Right forelimb (tissue), 1 donor: ENCODE measurements at regions not wholly inside any gene's neighbourhood (a gene's known extent, or its start where the extent isn't known, plus 50 kb on each side); places are given as distances from the start of the nearest gene placed in this dataset.
"Not testable (repeated sequence)": the region's sequence is repeated elsewhere in the genome, so short reads cannot be mapped to it uniquely, and the experiment has no call there.

Experiments
- DNase-seq: peaks from one replicate; pipeline ENCODE4 v3.0.0-alpha.2; 2018

DNA sequence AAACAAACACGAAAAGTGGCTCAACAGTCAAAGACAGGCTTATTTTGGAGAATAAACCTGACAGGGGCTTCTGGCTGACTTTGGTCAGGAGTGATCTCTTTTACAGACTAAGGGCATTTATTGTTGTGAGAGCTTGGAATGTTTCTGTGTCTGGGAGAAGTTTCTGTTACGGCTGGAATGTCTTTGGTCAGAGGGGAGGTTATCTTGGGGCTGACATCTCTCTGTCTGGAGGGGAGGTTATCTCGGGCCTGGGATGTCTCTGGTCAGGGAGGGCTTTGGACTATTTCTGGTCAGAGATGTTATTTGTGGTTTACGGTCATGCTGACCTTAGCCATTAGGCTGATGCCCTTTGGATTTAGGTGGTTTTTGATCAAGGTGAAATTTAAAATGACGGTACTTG lies 345.5 kb upstream of the FSIP2 start:
- DNase-seq = no peak

GRCh38 chr2:185402474-185402873 lies 336.1 kb upstream of the FSIP2 start:
- DNase-seq = no peak

GRCh38 chr2:185404578-185404977 lies 334.0 kb upstream of the FSIP2 start:
- no peak for DNase-seq

- DNase-seq = no peak
These were observed 321.5 kb upstream of the FSIP2 start for GRCh38 chr2:185417111-185417510.

DNA sequence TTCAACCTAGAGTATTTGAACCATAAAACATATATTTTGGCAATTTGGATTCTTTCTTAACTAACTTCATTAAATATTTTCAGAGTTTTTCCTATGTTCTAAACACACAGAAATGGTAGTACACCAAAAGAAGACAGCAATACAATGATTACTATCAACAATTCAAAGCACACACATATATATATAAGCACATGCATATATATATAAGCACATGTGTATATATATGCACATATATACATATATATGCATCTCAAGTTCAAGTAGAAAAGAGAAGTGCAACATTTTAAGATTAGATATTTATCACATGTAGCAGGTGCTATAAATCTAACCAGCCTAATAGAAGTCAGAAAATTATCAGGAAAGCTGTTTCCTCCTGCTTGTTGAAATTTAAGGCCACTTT lies 320.9 kb upstream of the FSIP2 start:
- DNase-seq = no peak

DNA sequence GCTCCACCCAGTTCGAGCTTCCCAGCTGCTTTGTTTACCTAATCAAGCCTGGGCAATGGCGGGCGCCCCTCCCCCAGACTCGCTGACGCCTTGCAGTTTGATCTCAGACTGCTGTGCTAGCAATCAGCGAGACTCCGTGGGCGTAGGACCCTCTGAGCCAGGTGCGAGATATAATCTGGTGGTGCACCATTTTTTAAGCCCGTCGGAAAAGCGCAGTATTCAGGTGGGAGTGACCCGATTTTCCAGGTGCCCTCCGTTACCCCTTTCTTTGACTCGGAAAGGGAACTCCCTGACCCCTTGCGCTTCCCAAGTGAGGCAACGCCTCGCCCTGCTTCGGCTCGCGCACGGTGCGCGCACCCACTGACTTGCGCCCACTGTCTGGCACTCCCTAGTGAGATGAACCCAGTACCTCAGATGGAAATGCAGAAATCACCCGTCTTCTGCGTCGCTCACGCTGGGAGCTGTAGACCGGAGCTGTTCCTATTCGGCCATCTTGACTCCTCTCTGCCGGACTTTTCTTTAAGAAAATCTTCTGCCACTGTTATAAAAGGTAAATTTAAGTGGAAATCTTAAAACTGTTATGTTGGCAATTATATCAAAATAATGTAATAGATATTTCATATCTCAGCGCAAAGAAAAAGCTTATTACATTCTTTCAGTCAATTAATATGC lies 313.5 kb upstream of the FSIP2 start:
- DNase-seq = not testable (repeated sequence)

GRCh38 chr2:185428000-185428399 lies 310.6 kb upstream of the FSIP2 start:
- DNase-seq = no peak

DNA sequence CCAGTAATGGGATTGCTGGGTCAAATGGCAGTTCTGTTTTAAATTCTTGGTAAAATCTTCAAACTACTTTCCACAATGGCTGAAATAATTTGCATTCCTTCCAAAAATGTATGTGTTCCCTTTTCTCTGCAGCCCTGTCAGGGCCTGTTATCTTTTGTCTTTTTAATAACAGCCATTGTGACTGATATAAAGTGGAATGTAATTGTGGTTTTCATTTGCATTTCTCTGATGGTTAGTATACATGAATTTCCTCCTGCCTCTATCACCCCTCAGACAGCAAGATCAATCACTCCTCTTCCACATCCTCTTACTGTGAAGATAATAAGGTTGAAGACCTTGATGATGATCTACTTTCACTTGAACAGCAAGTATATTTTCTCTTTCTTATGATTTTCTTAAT lies 304.8 kb upstream of the FSIP2 start:
- DNase-seq = no peak

- no peak for DNase-seq
These were observed 301.7 kb upstream of the FSIP2 start for GRCh38 chr2:185436787-185437372.

- DNase-seq = no peak
These were observed 297.1 kb upstream of the FSIP2 start for GRCh38 chr2:185441486-185442005.

- DNase-seq = no peak
These were observed 282.1 kb upstream of the FSIP2 start for GRCh38 chr2:185456517-185456916.

DNA sequence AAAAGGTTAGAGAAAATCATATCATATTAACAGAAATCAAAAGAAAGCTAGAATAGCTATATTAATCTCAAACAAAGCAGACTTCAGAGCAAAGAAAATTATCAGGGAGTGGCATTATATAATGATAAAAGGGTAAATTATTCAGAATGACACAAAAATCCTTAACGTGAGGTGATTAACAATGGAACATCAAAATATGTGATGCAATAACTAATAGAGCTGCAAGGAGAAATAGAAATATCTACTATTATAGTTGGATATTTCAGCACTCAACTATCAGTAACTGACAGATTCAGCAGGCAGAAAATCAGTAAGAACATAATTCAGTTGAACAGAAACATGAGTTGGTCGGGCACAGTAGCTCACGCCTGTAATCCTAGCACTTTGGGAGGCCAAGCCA lies 275.1 kb upstream of the FSIP2 start:
- DNase-seq = no peak

DNA sequence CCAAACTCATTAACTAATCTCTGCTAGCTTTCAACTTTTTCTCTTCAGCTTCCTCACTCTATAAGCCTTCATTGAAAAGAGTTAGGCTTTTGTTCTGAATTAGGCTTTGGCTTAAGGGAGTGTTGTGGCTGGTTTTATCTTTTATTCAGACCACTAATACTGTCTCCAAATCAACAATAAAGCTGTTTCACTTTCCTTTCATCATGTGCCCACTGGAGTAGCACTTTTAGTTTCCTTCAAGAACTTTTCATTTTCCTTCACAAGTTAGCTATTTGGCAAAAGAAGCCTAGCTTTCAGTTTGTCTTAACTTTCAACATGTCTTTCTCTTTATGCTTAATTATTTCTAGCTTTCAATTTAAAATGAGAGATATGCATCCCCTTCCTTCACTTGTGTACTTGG lies 271.7 kb upstream of the FSIP2 start:
- no peak for DNase-seq

DNA sequence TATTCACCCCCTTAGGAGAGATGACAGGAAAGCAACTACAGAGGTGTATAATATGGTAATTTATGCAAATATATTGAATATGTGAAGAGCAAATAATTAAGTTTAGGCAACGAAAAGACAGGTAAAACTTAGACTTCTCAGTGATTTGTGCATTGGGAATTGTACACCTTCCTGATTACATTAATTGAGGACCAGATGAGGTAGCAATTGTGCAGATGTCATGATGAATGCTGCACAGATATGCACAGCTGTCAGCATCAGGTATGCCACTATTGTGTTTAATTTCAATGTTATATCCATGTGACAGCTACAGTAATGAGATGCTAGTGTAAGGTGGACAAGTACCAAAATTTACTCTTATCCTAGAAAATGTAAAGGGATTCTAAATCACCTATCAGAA lies 267.2 kb upstream of the FSIP2 start:
- no peak for DNase-seq

DNA sequence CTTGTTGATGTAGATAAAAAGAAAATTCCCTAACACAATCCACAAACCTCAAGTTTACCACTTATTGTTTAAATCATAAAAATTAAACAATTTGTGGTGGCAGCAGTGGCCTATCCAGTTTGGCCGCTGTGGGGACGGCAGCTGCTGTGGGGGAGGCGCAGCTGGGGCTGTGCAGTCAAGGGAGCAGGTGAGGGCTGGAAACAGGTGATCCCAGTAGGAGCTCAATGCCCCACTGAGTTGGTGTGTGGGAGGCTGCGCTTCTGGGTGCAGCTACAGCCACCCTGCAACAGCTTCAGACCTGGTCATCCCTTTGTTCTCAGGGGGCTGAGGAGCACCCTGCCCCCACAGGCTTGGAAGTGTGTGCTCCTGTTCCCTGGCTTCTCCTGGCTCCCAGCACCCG lies 266.0 kb upstream of the FSIP2 start:
- DNase-seq = no peak

DNA sequence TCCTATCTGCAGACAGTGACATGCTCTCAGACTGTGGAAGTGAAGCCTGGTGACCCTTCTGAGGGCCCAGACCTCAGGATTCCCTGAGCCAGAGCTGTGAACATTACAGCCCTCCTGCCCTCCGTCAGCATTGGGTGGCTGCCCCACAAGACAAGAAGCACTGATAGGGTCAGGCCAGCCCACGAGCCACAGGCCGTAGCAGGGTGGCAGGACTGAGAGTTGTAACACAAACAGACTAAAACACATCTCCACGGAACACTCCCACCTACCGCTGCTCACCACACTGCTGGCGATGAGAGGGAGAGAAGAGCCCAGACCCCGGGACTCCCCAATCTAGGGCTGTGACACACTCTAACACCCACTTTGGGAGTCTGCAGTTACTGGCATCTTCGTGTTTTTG lies 264.8 kb upstream of the FSIP2 start:
- no peak for DNase-seq

- DNase-seq = no peak
These were observed 262.7 kb upstream of the FSIP2 start for GRCh38 chr2:185475914-185476313.

DNA sequence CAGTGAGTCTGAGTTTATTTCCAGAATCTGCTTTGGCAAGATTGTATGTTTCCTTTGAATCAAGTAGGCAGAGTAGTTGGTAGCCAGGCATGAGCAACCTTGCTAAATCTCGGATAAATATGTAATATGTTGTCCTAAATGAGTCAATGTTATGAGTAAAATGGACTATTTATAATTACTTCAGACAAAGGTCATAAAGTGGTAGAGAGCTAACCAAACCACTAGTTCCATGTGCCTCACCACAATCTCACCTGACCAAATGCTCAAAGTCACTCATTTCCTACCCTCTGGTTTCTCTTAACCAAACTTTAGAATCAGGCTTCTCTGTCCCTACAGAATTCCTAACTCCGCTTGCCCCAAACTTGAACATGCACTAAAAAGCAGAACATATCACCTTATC lies 261.2 kb upstream of the FSIP2 start:
- no peak for DNase-seq

GRCh38 chr2:185484602-185485001 lies 254.0 kb upstream of the FSIP2 start:
- no peak for DNase-seq

DNA sequence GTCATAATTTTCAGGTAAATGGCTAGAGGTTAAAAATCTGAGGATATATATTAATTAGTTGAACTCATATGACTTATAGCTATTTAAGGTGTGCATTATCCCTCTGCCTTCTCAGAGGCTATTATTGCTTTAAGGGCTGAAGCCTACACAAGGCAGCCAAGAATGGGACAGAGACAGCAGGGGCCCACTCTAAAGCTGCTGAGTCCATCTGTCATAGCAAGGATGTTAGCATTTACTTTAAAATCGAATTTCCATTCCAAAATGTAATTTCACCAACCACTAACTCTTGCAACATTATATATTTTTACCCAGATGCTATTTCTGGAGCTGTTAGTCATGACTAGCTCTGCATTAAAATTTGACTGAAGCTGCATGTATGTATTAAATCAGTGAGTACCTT lies 236.3 kb upstream of the FSIP2 start:
- no peak for DNase-seq

- DNase-seq = no peak
These were observed 230.9 kb upstream of the FSIP2 start for GRCh38 chr2:185507719-185508118.

DNA sequence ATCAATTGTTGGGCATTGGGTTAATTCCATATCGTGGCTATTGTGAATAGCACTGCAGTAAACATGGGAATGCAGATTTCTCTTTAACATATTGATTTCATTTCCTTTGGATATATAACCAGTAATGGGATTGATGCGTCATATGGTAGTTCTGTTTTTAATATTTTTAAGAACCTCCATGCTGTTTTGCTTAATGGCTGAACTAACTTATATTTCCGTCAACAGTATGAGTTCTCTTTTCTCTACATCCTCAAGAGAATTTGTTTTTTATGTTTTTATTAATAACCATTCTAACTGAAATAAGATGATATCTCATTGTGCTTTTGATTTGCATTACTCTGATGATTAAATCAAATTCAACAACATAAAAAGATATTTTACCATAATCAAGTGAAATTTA lies 228.5 kb upstream of the FSIP2 start:
- DNase-seq = no peak

DNA sequence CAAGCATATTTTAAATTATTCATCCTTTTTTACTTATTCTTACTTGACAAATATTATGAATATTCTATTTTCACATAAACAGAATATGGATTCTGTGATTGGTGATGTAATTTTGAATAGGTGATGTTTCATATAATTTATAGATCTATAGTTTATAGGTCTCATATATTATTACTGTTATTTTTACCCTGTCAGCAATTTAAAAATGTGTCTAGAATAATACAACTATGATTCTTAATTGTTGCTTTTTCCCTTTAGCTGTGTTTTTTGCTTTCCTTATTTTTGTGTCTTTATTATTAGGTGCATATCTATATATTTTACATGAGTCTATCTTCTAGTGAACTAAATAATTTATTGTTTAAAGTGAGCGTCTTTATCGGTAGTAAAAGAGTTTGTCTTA lies 226.7 kb upstream of the FSIP2 start:
- no peak for DNase-seq

DNA sequence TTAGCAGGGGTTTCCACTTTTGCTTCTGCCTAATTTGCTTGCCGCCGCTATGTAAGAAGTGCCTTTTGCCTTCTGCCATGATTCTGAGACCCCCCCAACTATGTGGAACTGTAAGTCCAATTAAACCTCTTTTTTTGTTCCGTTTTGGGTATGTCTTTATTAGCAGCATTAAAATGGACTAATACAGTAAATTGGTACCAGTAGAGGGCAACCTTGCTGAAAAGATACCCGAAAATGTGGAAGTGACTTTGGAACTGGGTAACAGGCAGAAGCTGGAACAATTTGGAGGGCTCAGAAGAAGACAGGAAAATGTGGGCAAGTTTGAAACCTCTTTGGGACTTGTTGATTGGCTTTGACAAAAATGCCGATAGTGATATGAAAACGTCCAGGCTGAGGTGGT lies 216.1 kb upstream of the FSIP2 start:
- no peak for DNase-seq

- DNase-seq = not testable (repeated sequence)
These were observed 214.4 kb upstream of the FSIP2 start for GRCh38 chr2:185524242-185524641.
